ENCODE measurements at regions not wholly inside any gene's neighbourhood (a gene's known extent, or its start where the extent isn't known, plus 50 kb on each side); places are given as distances from the start of the nearest gene placed in this dataset.
A peak's percentile ranks its signal among the peaks of the same experiment; 100 is the strongest.

DNA sequence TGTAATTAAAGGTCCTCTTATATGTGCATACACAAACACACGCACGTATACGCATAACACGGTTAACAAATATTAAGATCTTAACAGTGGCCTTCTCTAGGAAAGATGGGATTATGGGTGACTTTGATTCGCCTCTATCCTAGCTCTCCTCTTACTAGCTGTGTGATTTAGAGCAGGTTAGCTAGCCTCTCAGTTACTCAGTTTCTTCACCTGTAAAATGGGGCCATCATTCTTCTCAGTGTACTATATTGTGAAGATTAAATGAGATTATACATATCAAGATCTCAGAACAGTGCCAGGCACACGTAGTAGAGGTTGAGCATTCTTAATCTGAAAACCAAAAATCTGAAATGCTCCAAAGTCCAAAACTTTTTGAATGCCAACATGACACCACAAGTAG lies 159.3 kb downstream of the BCOR start:
- no peak for DNase-seq

GRCh38 chrX:39939678-39940077 lies 158.1 kb downstream of the BCOR start:
- DNase-seq = no peak

DNA sequence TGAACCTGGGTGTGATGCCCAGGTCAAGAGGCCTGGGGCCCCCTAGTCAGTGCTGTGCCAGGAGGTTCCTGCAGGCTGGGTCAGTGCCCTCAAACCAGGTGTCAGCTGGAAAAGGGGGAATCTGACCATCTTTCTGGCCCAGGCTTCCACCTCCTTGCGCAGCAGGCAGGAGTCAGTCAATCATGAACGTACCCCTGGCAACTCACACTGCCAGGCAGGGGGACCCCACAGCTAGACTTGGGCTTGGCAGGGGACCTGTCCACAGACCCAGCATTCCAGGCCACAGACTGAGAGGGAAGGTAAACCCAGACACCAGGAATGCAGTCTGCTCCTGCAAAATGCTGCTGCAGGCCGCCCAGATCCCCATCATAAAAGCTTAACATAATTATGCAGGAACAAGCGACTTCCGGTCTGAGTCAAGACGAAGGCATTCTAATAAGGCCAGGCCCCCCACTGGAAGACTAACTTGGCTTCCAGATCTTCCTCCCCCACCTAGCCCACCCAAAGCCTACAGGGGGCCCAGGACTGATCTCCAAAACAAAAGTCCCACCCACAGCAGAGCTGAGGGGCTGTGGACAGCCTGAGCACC lies 156.3 kb downstream of the BCOR start:
- DNase-seq = no peak

DNA sequence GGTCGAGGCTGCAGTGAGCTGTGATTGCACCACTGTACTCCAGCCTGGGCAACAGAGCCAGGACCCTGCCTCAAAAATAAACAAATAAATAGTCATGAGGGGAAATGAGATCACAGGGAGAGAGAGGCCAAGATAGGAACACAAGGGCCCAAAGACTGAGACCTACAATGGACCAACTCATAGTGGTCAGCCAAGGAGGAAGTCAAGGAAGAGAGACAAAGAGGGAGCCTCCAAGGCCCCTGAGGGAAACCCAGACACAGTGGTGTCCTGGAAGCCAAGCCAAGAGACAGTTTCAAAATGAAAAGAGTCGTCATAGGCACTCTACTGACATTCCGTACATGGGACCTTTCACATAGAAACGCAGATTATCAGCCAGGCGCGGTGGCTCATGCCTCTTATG lies 153.3 kb downstream of the BCOR start:
- DNase-seq = no peak

- DNase-seq = no peak
Measured at GRCh38 chrX:39945709-39946108, 152.0 kb downstream of the BCOR start.

DNA sequence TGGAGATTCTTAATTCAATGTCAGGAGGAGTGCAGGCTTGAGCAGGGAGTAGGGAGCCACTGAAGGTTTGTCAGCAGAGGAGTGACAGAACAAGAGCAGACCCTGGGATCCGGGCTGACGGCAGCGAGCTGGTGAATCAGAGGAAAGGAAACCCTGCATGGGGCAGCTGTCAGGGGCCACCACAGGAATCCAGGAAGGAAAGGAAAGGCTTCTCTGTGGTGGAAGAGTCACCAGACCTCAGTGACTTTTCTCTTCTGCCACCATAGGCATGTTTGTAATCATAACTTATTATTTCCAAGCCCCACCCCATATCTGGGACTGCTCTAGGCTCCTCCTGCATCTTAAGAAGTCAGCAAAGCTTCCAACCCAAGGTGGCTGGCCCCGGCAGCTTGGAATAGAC lies 150.9 kb downstream of the BCOR start:
- DNase-seq = no peak

DNA sequence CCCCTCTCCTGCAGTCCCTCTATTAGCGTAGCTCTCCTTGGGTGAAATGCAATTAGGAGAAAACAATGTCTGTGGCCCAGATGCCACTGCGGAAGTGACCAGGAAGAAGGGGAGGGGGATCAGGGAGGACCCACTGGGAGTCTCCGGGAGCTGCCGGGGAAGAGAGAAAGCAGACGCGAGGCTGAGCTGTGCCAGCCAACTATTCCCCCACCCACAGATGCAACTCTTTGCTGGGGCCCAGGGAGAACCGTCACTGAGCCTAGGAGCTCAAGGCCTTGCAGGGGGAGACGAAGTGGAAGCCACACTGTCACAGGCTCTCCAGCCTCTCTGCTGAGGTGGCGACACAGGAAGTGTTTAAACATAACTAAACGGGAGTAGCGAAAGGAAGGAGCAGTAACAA lies 149.2 kb downstream of the BCOR start:
- peak in 1 of 2 experiments; percentile 9 for DNase-seq

- DNase-seq = no peak
Measured at GRCh38 chrX:39950018-39950688, 147.6 kb downstream of the BCOR start.

- no peak for DNase-seq
Measured at GRCh38 chrX:39952989-39953388, 144.8 kb downstream of the BCOR start.

DNA sequence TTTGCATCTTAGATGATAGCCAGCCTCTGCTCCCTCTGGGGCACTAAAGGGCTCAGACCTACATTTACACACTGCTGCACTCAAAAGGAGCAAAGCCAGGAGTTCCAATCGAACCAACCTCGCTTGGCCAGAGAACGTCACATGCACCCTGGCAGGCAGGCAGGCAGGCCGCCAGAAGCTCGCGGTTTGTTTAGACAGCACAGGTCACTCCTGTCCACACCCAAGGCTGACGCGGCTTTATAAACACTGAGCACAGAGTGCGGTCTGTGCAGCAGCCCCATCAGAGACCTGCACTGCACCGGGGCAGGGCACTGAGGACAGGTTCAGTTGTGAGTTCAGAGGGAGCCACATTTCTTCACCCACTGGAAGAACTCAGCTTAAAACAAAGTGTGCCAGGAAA lies 143.9 kb downstream of the BCOR start:
- peak; percentile 36 to 69 for DNase-seq

DNA sequence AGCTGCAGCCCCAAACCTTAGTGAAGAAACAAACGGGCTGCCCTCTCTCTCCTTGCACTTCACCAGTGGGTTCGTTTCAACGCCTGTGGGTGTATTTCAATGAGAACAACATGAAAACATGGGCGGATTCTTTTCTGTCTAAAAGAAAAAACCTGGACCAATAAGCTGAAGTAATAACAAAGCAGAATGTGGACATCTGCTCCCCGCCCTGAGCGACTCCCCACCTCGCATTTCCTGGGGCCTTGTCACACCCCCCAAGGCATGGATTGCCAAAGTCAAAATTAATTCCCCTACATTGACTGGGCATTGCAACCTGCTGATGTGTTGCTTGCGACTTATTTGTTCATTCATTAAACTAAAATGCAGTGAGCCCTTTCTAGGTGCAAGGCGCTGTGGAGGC lies 142.9 kb downstream of the BCOR start:
- no peak for DNase-seq

GRCh38 chrX:39955625-39956024 lies 142.1 kb downstream of the BCOR start:
- DNase-seq = peak in 1 of 2 experiments; percentile 6

DNA sequence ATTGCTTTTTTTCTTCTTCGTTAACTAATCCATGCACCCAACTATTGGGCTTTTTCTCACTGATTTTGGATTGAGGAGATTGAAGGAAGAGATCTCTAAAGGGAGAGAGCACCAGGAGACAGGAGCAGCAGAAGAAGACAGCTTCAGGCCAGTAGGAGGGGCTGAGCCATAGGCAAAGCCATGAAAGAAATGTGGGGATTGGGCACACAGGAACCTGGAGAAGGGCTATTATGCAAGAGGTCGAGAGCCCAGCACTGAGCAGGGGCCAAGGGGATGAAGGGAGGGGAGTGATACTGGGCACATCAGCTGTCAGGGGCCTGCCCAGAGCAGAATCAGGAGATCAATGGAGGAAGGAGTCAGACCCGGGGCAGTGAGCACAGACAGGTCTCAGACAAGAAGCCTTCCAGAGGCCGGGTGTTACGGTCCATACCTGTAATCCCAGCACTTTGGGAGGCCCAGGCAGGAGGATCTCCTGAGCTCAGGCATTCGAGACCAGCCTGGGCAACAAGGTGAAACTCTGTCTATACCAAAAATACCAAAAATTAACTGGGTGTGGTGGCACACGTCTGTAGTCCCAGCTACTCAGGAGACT lies 140.9 kb downstream of the BCOR start:
- DNase-seq = no peak

- no peak for DNase-seq
Measured at GRCh38 chrX:39957816-39958566, 139.8 kb downstream of the BCOR start.

- DNase-seq = no peak
Measured at GRCh38 chrX:39958850-39959249, 138.9 kb downstream of the BCOR start.

- no peak for DNase-seq
Measured at GRCh38 chrX:39960219-39960618, 137.5 kb downstream of the BCOR start.

GRCh38 chrX:39961441-39961840 lies 136.3 kb downstream of the BCOR start:
- no peak for DNase-seq

DNA sequence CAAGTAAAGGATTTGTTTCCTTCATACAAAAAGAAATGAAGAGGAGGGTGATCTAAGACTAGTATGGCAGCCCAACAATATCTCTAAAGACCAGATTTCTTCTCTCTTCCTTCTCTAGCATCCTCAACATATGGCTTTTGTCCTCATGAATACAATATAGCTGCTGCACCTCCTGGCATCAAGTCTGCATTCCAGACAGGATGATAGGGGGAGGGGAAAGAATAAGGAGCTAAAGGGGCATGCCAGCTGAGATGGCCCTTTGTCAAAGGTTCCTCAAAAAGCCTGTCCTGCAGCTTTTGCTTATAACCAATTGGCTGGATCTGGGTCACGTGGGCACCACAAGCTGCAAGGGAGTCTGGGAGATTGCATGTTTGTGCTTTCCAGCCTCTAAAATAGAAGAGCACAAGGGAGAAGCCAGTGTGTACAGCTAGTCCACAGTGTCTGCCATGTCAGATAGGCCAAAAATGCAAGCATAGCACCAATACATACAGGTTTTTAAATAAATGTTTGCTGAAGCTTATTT lies 132.6 kb downstream of the BCOR start:
- no peak for DNase-seq

DNA sequence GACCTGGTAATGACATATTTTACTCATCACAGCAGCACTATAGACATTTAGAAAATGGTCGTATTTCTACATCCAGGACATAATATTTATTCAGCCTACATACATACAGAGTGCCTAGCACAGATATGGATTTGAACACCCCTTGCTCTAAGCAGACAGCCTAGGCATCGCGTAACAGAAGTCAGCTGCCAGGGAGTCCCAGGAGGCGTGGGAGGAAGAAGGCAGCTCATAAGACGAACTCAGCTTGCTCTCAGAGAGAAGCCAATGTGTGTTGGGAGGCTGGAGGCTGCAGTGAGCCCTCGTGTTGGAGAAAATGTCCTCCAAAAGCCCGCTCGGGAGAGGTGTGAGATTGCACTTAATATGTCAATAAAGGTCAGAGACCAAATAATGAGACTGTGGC lies 131.6 kb downstream of the BCOR start:
- no peak for DNase-seq

DNA sequence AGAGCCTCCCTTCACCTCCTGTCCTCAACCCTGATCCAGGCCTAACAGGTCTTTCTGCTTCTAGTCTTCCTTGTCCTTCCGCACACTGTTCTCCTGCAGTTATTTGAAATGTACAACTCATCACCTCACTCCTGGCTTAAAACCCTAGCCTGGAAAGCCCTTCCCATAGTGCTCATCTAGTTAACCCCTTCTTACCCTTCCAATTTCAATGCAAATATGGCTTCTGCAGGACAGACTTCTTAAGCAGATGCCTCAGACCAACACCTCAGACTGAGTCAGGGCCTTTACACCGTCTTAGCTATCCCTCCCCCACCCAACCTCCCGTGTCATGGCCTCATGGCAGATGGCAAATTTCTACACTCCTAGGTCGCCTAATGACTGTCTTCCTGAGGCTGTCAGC lies 130.4 kb downstream of the BCOR start:
- no peak for DNase-seq

DNA sequence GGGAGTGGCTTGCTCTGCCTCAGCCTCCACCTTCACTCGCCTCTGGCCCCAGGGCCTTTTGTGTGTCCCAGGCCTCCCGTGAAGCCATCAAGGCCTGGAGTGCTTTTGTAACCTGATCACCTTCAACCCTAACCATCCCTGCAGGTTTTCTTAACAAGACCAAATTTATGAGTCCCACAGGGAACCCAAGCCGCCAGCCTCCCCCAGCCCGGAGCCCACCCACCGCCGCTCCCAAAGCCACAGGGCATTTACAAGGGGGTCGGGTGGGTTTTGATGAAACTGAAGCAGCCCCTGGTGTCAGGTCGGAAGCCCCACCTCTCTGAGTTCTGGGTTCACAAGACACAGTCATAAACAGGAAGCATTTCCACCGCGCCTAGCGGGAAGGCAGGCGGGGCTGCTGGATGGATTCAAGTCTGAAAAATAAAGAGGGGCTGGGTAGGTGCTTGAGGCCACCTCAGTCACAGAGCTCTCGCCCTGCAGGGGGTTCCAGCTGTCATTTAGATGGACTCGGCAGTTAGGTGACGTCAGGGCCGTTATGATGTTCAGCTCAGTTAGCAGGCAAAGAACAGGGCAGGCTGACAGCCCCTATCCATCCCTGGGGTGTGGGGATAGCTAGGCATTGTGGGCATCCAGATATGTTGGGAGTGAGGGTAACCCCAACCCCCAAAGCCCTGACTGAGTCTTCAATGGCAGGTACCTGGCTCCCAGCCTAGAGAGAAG lies 128.5 kb downstream of the BCOR start:
- peak; percentile 37 to 40 for DNase-seq

DNA sequence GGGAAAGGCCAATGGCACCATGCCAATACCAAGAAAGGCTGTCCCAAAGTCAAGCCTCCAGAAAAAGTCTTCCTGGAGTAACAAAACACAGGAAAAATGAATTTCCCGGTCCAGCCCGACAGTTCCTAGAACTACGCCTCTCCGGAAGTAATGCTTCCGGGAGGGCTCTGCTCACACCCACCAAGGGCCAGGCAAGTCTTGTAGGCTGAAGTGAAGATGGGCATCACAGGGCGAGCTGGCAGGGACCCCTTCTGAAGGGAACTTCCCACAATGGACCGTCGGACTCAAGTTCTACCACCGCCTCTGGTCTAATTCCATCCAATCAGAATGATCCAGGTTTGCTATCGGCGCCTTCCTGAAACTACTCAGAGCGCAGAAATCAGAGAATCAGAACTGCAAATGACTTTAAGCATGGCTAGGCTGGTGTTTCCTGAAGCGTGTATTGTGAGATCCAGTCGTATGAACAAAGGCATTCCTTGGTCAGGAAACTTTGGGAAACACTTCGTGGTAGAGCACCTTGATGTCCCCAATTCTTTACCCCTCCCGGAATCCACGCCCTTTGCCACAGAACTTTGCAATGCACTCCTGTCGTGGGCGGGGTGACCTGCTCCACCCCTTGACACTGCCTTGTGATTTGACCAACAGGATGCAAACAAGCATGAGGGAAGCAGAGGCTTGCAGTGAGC lies 127.8 kb downstream of the BCOR start:
- no peak for DNase-seq

All from SHP77 (cell line).